ENCODE measurements at regions not wholly inside any gene's neighbourhood (a gene's known extent, or its start where the extent isn't known, plus 50 kb on each side); places are given as distances from the start of the nearest gene placed in this dataset.

DNA sequence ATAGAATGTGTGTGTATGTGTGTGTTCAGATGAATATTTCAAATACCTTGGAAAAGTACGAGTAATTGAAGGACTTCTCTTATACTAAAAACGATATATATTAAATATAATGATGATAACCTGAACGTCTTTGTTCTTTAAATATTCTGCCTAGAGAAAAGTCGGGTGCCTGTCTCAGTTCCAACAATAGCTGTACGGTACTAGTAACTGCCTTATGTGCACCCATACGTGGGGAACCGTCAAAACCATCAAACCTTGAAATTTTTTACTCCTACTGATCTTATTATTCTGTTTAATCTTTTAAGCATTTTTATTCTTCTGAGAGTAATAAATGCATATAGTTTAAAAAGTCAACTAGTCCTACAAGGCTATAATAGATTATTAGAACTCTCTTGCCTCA, 1045.7 kb downstream of the C4orf33 start:
- no peak for TF ChIP-seq EZH2phosphoT487 (IDR thresholded peaks at IDR 0.05; ENCODE audit: low read depth, severe bottlenecking, unreplicated experiment)
- no peak for TF ChIP-seq EZH2 (IDR thresholded peaks at IDR 0.05; ENCODE audit: borderline replicate concordance)
- TF ChIP-seq CTCF (IDR thresholded peaks at IDR 0.05; ENCODE audit: poor library complexity): no peak

Measured in hepatocyte (in vitro differentiated cells).